ENCODE measurements at regions not wholly inside any gene's neighbourhood (a gene's known extent, or its start where the extent isn't known, plus 50 kb on each side); places are given as distances from the start of the nearest gene placed in this dataset.
"Not testable (repeated sequence)": the region's sequence is repeated elsewhere in the genome, so short reads cannot be mapped to it uniquely, and the experiment has no call there.

DNA sequence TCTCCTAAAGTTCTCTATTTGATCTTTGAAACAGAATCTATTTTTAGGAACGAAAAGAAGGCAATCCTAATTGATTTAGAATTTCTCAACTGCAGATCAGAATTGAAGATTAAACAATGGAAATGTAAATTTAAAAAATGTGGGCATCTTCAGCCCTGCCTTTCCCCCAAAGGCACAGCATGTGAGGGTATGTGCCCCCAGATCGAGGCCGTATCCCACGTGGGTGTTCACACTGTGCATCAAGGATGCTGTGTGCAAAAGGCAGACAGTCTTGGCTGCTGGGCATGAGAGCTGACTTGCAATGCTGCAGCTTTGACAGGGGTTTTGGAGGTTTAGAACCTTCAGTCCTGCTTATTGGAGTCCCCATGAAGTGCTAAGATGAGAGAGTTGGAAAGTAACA lies 346.3 kb downstream of the VRK1 start:
- no peak for DNase-seq

DNA sequence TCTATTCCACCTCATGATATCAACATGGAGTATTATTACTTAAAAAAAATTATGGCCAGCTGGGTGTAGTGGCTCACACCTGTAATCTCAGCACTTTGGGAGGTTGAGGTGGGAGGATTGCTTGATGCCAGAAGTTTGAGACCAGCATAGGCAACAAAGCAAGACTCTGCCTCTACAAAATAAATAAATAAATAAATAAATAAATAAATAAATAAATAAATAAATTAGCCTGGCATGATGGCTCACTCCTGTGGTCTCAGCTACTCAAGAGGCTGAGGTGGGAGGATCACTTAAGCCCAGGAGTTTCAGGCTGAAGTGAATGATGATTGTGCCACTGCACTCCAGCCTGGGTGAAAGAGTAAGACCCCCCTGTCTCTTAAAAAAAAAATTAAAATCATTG lies 350.8 kb downstream of the VRK1 start:
- not testable (repeated sequence) for DNase-seq

DNA sequence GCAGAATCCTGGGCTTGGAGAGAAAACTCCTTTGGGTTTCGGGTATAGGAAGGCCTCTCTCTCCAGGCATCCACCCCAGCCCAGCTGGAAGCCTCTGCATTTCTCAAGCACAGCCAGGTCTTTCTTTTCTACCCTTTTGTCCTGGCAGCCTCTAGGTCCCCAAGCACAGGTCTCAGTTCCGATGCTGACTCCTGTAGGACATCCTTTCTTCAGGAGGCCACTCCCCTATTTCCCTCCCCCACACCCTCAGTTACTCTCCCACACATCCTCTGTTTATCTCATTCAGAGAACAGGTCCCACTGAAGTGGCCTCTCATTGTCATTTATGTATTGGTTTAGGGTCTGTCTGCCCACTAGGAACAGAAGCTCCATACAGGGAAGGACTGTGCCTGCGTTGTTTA lies 352.6 kb downstream of the VRK1 start:
- DNase-seq = no peak

DNA sequence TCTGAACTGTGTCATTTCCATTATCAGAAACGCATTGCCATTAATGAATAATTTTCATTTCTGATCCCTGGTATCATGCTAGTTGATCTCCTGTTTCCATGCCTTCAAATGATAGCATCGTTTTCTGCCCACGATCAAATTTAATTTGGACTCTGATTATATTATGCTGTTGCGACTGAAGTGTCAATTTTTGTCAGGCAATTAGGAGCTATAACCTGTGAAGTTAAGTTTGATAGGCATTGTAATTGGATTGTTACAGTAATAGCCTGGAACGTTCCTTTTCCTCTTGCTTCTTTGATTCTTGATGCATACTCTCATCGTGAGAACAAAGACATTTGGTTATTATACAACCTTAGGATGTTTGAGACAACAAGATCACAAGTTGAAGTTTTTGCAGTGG lies 356.3 kb downstream of the VRK1 start:
- DNase-seq = no peak

DNA sequence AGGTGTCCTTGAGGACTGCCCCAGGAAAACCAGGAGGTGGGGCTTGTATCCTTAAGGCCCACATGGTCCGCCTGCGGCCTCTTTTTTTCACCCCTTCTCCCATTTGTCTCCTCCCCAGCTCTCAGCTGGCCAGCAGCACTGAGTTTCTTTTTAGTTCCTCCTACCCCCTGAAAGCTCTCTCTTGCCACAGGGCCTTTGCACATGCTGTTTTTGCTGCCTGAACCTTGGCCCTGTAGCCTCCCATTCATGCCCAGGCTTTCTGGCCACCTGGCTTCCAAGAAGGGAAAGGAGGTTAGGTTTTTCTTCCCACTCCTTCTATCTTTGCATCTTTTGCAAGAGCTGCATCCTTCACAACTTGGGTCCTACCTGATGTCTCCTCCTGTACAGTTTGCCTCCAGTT lies 358.1 kb downstream of the VRK1 start:
- DNase-seq = no peak

DNA sequence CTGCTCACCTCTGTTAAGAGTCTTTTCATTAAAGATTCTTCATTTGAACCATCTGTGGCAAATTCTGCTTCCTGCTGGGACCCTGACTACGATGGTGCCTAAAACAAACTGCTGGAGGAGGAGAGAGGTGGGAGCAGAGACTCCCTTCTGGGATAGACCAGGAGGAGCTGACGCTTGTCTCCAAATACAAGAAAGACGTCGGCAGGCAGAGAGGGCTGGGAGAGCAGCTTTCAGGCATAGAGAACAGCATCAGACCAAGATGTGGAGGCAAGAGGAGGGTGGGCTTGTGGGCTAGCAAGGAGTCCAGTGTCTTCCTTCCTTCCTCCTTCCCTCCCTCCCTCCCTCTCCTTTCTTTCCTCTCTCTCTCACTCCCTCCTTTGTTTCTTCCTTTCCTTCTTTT lies 358.6 kb downstream of the VRK1 start:
- DNase-seq = no peak

DNA sequence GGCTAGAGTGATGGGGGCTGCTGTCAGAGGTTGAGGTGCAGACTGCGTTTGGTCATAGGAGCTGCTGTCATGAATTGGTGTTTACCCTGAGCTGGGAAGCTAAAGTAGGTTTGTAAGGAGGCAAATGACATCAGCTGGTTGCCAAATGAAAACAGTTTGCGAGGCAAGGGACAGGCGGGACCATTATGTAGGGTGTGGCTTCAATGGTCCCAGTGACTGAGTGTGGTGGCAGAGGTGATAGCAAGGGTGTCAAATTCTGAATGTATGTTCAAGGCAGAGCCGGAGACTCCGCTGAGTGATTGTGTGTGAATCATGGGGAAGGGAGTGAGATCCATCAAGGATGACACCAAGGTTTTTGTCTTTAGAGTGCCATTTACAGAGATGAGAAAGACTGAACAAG lies 359.5 kb downstream of the VRK1 start:
- DNase-seq = no peak

DNA sequence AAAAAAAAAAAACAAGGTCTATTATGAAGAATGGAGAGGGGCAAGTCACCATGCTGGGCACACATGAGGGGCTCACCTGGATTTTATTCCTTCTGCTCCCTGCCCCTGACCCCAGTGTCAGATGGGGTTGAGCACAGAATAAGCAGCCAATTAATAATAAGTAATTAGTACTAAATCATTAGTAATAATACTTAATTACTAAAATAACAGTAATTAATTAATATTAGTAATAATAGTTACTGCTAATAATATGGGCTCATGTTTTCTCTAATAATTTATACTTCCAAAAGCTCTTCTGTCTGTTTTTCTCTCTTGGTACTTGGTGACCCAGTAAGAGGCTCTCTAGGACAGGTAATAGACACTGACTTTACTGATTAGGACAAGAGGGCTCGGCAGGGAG lies 360.9 kb downstream of the VRK1 start:
- no peak for DNase-seq

DNA sequence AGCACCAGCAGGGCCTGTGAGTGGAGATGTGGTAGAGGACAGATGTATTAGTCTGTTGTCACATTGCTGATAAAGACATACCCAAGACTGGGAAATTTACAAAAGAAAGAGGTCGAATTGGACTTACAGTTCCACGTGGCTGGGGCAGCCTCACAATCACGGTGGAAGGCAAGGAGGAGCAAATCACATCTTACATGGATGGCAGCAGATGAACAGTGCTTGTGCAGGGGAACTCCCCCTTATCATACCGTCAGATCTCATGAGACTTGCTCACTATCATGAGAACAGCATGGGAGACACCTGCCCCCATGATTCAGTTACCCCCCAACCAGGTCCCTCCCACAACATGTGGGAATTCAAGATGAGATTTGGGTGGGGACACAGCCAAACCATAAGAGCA lies 361.9 kb downstream of the VRK1 start:
- DNase-seq = no peak

DNA sequence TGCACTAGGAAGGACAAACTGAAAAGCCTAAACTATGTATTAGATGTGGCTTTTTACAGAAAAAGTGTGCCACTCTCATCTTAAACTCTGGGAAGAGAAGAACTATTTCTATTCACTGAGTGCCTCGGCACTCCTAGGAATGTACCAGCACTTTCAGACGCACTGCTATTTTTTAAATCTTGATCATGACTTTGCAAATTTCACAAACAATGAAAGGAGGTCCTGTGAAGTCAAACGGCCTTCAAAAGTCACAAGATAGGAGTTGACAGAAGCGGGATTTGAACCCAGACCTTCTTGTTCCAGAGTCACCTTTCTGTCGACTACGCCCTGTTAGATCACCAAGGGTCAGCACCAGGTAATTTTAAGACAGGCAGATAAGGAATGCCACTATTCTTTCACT lies 365.4 kb downstream of the VRK1 start:
- DNase-seq = no peak

DNA sequence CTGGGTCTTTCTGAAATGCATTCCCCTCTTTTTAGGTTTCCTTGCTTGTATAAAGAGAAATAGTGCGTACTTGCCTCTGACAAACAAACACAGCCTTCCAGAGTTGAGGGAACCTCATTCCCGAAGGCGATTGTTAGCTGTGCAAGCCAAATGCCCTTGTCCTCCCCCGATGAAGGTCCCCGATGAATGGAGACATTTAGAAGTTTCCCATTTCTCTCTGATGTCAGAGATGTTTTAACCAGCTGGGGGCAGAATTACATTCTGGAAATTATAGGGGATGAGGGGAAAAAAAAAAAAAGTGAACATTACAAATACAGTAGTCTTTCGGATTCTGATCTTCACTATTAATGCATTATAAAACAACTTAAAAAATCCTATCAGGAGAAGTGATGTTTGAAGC lies 366.8 kb downstream of the VRK1 start:
- DNase-seq = no peak

DNA sequence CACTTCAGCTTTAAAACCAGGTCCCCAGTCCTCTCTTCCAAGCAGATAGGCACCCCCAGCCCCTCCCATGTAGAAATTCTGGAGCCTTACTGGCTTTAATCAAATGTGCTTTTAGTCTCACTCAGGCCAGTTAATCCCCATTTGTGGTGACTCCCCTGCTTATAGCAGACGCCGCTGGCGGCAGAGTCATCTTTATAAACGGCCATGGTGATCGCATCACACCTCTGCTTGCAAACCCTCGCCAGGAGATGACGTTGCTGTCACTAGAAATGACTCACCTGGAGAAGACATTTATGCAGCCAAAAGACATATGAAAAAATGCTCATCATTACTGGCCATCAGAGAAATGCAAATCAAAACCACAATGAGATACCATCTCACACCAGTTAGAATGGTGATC lies 369.3 kb downstream of the VRK1 start:
- no peak for DNase-seq

DNA sequence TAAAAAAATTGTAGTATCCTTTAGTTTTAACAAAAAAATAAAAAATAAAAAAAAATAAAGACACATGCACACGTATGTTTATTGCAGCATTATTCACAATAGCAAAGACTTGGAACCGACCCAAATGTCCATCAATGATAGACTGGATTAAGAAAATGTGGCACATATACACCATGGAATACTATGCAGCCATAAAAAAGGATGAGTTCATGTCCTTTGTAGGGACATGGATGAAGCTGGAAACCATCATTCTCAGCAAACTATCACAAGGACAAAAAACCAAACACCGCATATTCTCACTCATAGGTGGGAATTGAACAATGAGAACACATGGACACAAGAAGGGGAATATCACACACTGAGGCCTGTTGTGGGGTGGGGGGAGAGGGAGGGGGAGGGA lies 370.4 kb downstream of the VRK1 start:
- DNase-seq = not testable (repeated sequence)

DNA sequence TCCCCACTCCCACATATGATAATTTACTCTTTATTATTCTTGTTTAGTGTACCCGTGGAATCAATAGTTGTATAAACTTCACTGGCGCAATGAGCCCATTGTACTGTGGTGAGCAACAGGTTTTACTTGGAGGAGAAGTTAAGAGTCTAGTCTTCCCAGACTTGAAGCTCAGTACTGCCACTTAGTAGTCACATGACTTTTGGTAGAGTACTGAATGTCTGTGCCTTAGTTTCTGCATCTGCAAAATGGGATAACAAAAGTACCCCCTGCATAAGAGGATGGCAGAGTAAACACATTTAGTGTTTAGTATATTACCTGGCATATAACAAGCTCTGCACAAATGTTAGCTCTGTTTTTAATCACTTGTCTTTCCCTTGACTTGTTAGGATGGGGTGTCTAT lies 375.5 kb downstream of the VRK1 start:
- no peak for DNase-seq

DNA sequence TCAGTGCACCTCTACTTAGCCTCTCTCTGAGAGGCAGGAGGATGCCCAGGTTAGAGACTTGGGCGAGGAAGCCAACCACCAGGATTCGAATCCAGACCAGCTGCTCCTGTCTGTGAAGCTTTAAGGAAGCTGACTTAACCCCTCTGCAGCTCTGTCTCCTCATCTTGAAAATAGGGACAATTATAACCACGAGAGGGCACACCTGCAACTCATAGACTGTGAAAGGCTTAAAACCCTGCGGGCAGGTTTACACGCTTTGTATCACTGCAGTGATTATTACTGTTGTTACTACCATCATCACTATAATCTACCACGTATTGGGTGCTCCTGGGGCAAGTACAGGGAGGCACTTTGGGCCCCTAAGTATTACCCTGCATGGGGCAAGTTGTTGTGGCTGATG lies 379.8 kb downstream of the VRK1 start:
- no peak for DNase-seq

DNA sequence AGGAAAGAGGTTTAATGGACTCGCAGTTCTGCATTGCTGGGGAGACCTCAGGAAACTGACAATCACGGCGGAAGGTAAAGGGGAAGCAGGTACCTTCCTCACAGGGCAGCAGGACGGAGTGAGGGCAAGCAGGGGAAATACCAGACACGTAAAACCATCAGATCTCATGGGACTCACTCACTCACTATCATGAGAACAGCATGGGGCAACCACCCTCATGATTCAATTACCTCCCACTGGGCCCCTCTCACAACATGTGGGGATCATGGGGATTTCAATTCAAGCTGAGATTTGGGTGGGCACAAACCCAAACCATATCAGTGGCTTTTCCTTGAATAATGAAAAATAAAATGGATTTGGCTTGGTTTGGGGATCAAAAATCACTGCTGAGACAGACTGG lies 380.5 kb downstream of the VRK1 start:
- no peak for DNase-seq

DNA sequence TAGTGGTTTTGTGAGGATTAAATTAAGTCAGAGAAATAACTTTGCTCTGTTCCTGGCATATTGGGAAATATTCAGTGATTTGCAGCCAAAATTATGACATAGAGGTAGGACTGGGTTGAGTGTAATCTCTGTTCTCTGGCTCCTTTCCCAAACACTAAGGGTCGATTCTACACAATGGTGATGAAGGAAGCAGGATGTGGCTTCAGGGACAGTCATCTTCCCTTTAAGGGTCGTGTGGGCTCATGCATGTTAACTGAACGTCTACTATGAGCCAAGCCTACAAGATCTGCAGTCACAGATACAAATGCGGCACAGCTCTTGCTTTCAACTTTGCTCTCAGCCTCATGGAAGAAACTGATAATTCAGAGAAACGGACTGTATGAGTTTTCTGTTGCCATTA lies 381.6 kb downstream of the VRK1 start:
- DNase-seq = no peak

DNA sequence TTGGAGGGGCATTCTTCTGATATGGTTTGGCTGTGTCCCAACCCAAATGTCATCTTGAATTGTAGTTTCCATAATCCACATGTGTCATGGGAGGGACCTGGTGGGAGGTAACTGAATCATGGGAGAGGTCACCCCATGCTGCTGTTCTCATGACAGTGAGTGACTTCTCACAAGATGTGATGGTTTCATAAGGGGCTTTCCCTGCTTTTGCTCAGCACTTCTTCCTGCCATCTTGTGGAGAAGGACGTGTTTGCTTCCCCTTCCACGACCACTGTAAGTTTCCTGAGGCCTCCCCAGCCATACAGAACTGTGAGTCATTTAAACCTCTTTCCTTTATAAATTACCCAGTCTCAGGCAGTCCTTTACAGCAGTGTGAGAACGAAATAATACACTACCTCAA lies 382.4 kb downstream of the VRK1 start:
- no peak for DNase-seq

DNA sequence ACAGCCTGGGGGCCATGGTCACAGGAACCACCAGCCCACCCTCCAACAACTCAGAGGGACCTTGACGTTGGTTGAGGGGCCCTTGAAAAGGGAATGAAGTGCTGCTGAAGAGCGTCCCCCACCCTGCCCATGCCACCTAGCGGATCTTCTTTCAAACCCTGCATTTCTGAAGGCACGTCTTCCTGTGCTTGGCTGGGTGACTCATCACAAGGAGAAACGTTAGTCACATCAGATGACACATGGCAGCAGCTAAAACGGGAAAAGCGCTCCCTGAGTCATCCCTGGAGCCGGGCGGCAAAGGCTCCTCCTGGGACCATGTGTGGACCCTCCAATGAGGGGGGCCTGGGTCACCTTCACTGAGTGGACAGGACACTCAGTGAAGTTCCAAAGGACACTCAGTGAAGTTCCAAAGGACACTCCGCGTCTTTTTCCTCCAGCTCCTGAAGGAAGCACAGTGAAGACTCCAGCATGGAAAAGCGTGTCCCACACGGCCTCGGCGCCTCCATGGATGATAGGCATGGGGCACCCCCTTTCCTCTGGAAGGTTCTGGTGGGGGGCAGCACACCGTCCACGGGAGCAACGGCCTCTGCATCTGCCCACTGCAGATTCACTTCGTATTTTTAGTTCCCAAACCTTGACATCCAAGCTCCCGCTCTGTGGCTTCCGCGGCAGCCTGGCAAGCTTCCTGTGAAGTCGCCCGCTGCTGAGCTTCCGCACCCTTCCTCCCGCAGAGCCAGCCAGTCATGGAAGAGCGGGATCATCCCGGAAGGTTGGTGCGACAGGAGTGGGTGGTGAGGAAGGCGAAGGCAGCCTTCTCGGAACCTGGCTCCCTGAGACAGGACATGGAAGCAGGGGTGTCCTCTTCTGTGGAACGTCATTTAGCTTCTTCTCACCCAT lies 383.4 kb downstream of the VRK1 start:
- DNase-seq = no peak

DNA sequence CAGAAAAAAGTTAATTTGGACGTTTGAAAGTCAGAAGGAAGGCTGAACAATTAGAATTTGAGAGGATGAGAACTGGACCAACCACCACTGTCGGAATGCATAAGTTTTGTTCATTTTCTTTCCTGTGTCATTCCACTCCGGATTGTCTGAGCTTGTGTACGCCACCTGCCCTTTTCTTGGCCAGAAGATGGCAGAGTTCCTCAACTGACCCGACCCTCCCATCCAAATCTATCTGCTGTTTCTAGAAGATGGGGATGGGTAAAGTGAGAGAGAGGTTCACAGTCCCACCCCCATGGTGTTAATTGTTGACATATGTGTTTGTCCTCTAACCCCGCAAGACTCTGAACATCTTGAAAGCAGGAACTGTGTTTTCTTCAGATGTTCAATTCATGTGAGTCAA lies 388.0 kb downstream of the VRK1 start:
- no peak for DNase-seq

DNA sequence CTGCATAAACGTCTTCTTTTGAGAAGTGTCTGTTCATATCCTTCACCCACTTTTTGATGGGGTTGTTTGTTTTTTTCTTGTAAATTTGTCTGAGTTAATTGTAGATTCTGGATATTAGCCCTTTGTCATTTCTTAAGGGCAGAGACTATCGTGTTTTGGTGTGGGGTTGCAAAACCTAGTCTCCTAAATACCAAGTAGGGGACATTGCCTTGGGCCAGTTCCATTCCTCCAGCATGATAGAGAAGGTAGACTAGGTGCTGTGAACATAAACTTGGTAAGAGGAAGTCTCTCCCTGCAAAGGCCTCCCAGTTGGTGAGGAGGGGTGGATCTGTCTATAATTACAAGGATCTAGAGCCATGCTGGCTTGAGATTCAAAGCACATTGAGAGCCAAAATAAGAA lies 390.7 kb downstream of the VRK1 start:
- no peak for DNase-seq

DNA sequence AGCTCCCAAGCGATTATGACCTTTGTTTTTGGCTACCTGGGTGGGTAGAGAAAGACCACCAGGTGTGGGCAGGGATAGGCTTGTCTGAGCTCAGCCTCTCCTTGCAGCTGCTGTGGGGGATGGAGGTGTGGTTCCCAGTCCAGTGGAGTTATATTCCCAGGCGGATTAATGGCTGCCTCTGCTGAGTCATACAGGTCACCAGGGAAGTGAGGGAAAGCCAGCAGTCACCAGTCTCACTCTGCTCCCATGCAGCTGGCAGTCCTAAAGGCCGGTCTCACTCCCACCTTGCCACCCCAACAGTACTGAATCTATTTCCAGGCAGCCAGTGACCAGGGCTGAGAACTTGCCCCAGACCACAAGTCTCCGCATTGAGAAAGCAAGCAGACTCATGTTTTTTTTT lies 399.2 kb downstream of the VRK1 start:
- DNase-seq = no peak

DNA sequence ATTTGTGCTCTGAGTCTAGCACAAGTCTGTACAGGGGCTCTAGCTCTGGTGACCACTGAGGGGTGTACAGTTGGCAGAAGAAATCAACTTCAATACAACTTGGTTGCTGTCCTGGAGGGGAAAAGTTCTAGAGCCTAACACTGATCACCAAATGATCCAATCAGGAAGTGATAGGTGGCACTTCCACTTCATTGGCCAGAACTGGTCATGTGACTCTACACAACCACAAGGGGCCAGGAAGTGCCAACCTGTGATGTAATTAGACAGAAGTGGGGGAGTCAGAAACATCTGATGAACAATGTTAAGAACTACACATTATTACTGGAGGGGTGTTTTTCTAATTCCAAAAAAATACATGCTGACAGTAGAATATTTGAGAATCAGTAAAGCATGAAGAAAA lies 401.6 kb downstream of the VRK1 start:
- DNase-seq = no peak

DNA sequence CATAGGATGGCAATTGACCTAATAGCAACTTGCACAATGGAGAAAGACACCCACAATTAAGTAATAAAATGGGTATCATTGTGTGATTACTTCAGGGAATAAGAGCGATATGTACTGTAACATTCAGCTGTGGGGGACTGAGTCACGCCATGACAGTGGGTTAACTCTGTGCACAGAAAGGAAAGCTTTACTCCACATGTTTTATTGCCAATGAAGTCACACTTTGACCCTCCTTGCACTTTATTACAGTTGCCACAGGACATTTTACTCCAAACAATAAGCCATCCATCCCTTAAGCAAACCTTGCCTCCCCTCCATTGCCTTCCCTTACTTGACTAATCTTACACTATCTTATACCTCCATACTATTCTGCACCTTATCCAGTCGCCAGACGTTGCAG lies 403.1 kb downstream of the VRK1 start:
- no peak for DNase-seq

All from muscle of arm (tissue), 1 donor.